Neural cell (in vitro differentiated cells): ENCODE measurements at regions not wholly inside any gene's neighbourhood (a gene's known extent, or its start where the extent isn't known, plus 50 kb on each side); places are given as distances from the start of the nearest gene placed in this dataset.

Experiments used
- H2AFZ ChIP-seq: fragments of 200-600, 300-800 bp; sonication (generic), shearing (Covaris generic); 2 replicates; pipeline ENCODE4 v1.6.0; 2014; ENCODE audit warnings: low read depth, mild to moderate bottlenecking, antibody characterized with exemption, low read length, moderate library complexity
- H3F3A ChIP-seq: fragments of 200-600 bp; shearing (Covaris generic); 2 replicates; pipeline ENCODE4 v1.6.1; 2016; ENCODE audit warnings: mild to moderate bottlenecking, moderate library complexity, mixed read lengths, antibody characterized with exemption, low read length; ENCODE audit not compliant: insufficient read depth, poor library complexity, severe bottlenecking
- H3K27ac ChIP-seq: fragments of 200-600, 300-800 bp; sonication (generic), shearing (Covaris generic); 2 replicates; pipeline ENCODE4 v1.5.1; 2014; ENCODE audit warnings: mild to moderate bottlenecking, low read length, moderate library complexity
- H3K27me3 ChIP-seq: fragments of 300-800, 200-600 bp; sonication (generic), shearing (Covaris generic); 2 replicates; pipeline ENCODE4 v1.6.0; 2014; ENCODE audit warnings: mild to moderate bottlenecking, low read depth, low read length, moderate library complexity; ENCODE audit not compliant: insufficient read depth
- H3K36me3 ChIP-seq: fragments of 300-800, 200-600 bp; sonication (generic), shearing (Covaris generic); 2 replicates; pipeline ENCODE4 v1.5.1; 2014; ENCODE audit warnings: mild to moderate bottlenecking, antibody characterized with exemption, low read length, moderate library complexity; ENCODE audit not compliant: insufficient read depth
- H3K4me2 ChIP-seq: fragments of 300-800, 200-600 bp; sonication (generic), shearing (Covaris generic); 2 replicates; pipeline ENCODE4 v1.6.0; 2014; ENCODE audit warnings: mild to moderate bottlenecking, low read length
- H3K4me3 ChIP-seq: fragments of 300-800, 200-600 bp; sonication (generic), shearing (Covaris generic); 2 replicates; pipeline ENCODE4 v1.5.1; 2014; ENCODE audit warnings: mild to moderate bottlenecking, low read length, moderate library complexity
- H3K79me2 ChIP-seq: fragments of 200-600 bp; shearing (Covaris generic); replicated peaks from 2 replicates; pipeline ENCODE4 v1.6.0; 2014; ENCODE audit warnings: mild to moderate bottlenecking, low read length, moderate library complexity; ENCODE audit not compliant: insufficient read depth
- H3K9ac ChIP-seq: fragments of 300-800, 200-600 bp; sonication (generic), shearing (Covaris generic); 2 replicates; pipeline ENCODE4 v1.6.1; 2016; ENCODE audit warnings: mild to moderate bottlenecking, low read length, mixed read lengths
- H3K9me2 ChIP-seq: fragments of 200-600 bp; shearing (Covaris generic); 2 replicates; pipeline ENCODE4 v1.6.1; 2016; ENCODE audit warnings: mild to moderate bottlenecking, low read length, mixed read lengths; ENCODE audit not compliant: insufficient read depth
- H3K9me3 ChIP-seq: fragments of 200-600, 300-800 bp; sonication (generic), shearing (Covaris generic); 2 replicates; pipeline ENCODE4 v1.6.1; 2016; ENCODE audit warnings: mild to moderate bottlenecking, mixed run types, low read length, moderate library complexity, mixed read lengths
- H4K20me1 ChIP-seq: fragments of 200-600 bp; shearing (Covaris generic); 2 replicates; pipeline ENCODE4 v1.6.1; 2016; ENCODE audit warnings: mild to moderate bottlenecking, mixed run types; ENCODE audit not compliant: insufficient read depth
- CTCF ChIP-seq: fragments of 450-650 bp; IDR thresholded peaks from 2 replicates; pipeline ENCODE4 v1.5.1; 2014; ENCODE audit warnings: antibody characterized with exemption, mild to moderate bottlenecking, moderate library complexity; ENCODE audit not compliant: poor library complexity, severe bottlenecking
- EP300 ChIP-seq: fragments of 450-650 bp; conservative IDR thresholded peaks from 2 replicates; pipeline ENCODE4 v1.6.1; 2014; ENCODE audit warnings: antibody characterized with exemption, mild to moderate bottlenecking, moderate library complexity; ENCODE audit not compliant: poor library complexity, severe bottlenecking
- EZH2 ChIP-seq: fragments of 200-600, 300-800 bp; shearing (Covaris generic), sonication (generic); IDR thresholded peaks from 2 replicates; pipeline ENCODE4 v1.6.1; 2014; ENCODE audit warnings: antibody characterized with exemption, low read length, borderline replicate concordance, mild to moderate bottlenecking; ENCODE audit not compliant: insufficient read depth, poor library complexity, severe bottlenecking
- MXI1 ChIP-seq: fragments of 450-650 bp; conservative IDR thresholded peaks from 2 replicates; pipeline ENCODE4 v1.6.1; 2014; ENCODE audit warnings: antibody characterized with exemption, mild to moderate bottlenecking; ENCODE audit not compliant: poor library complexity, severe bottlenecking
- POLR2AphosphoS5 ChIP-seq: IDR thresholded peaks from 2 replicates; pipeline ENCODE4 v1.6.1; 2012
- RAD21 ChIP-seq: fragments of 450-650 bp; conservative IDR thresholded peaks from 2 replicates; pipeline ENCODE4 v1.6.1; 2014; ENCODE audit warnings: antibody characterized with exemption, mild to moderate bottlenecking, moderate library complexity
- REST ChIP-seq: IDR thresholded peaks from 2 replicates; pipeline ENCODE4 v1.6.1; 2012; ENCODE audit warnings: borderline replicate concordance
- SMC3 ChIP-seq: fragments of 450-650 bp; conservative IDR thresholded peaks from 2 replicates; pipeline ENCODE4 v1.6.1; 2014; ENCODE audit warnings: antibody characterized with exemption, mild to moderate bottlenecking, moderate library complexity; ENCODE audit not compliant: poor library complexity
- TAF1 ChIP-seq: IDR thresholded peaks from 2 replicates; pipeline ENCODE4 v1.6.1; 2012; ENCODE audit warnings: low read depth

- no peaks in the 10 kb centered on the region for H3K79me2 ChIP-seq
- no peaks in the 10 kb centered on the region for H4K20me1 ChIP-seq
- H3K27me3 ChIP-seq, result no peaks in the 10 kb centered on the region
- TF ChIP-seq EP300, result no peak
- TF ChIP-seq REST, result no peak
- no peak for TF ChIP-seq CTCF
- no peak for TF ChIP-seq TAF1
- no peak for TF ChIP-seq MXI1
- no peak for TF ChIP-seq RAD21
- no peak for TF ChIP-seq EZH2
- TF ChIP-seq POLR2AphosphoS5, result no peak
- no peak for TF ChIP-seq SMC3
- no peaks in the 10 kb centered on the region for H3K36me3 ChIP-seq
- no peaks in the 10 kb centered on the region for H3K9me3 ChIP-seq
- no peak overlapping the region for H3K9ac ChIP-seq
- H3K9me2 ChIP-seq, result no peaks in the 10 kb centered on the region
- no peak overlapping the region for H3K27ac ChIP-seq
- H2AFZ ChIP-seq, result no peak overlapping the region
- no peaks in the 10 kb centered on the region for H3F3A ChIP-seq
- H3K4me2 ChIP-seq, result no peak overlapping the region
- no peak overlapping the region for H3K4me3 ChIP-seq
Measured at GRCh38 chr6:776951-777350, 84.0 kb upstream of the EXOC2 start.

GRCh38 chr6:776528-776931 lies 83.6 kb upstream of the EXOC2 start:
- Histone ChIP-seq H3K36me3 (no peaks in the 10 kb centered on the region), H3K27me3 (no peaks in the 10 kb centered on the region), H4K20me1 (no peaks in the 10 kb centered on the region), H3K9me3 (no peaks in the 10 kb centered on the region), H3F3A (no peaks in the 10 kb centered on the region), H3K4me3 (no peak overlapping the region), H2AFZ (no peak overlapping the region), H3K9me2 (no peaks in the 10 kb centered on the region), H3K79me2 (no peaks in the 10 kb centered on the region), H3K4me2 (no peak overlapping the region), H3K27ac (no peak overlapping the region), H3K9ac (no peak overlapping the region)
- TF ChIP-seq CTCF (no peak), REST (no peak), EZH2 (no peak), TAF1 (no peak), SMC3 (no peak), POLR2AphosphoS5 (no peak)
